Activated CD4-positive, CD25-positive, alpha-beta regulatory T cell treated with anti-CD3 and anti-CD28 coated beads, Interleukin-2, amount 50 U/mL, for 72 hours (primary cell): ENCODE measurements at regions not wholly inside any gene's neighbourhood (a gene's known extent, or its start where the extent isn't known, plus 50 kb on each side); places are given as distances from the start of the nearest gene placed in this dataset.

ENCODE experiments used
- DNase-seq: peaks from one replicate; pipeline ENCODE4 v3.0.0; 2021

DNA sequence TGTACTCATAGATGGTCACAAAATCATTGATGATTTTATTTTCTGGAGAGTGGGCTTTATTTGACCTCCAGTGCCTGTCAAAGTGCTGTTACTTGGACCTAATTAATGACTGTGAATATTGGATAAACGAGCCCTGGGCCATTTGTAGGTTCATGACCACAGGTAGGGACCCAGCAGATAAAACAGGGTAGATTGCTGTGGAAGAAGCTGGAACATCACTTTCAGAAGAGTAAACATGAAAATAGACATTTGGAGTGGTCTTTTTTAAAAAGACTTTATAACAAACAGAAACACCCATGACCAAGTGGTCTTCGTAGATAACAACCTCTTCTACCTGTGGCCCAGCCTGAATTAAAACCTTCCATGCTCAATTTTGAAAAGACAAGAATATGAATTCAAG lies 472.8 kb upstream of the MKI67 start:
- DNase-seq = no peak

DNA sequence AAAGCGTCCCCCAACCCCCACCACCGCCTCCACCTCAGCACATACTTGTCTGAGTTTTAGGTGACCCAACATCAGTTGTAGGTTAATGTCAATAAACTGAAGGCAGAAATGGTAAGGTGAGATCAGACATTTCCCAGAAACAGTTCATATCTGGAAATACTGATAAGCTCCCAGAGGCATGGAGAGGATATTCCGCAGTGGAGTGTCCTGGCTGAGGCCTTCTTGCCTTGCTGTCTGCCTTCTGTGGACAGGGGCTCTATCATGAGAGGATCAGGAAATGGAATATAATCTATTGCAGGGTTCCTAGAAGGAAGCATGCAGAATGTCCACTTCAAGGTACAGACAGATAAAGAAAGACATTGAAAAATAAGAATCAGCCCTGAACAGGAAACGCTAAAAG lies 473.3 kb upstream of the MKI67 start:
- DNase-seq = no peak

DNA sequence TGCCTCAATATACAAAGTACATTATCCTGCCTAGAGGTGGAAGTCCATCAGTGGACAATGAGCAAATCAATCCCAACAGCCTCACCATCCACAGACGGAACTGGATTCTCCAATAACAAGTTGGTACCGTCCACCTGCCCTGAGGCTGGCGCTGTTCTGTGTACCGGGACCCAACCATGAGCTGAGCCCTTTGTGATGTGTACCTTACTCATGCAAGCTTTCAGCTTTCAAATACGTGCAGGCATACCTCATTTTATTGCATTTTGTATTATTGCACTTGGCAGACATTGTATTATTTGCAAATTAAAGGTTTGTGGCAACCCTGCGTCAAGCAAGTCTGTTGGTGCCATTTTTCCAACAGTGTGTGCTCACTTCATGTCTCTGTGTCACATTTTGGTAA lies 476.0 kb upstream of the MKI67 start:
- no peak for DNase-seq

DNA sequence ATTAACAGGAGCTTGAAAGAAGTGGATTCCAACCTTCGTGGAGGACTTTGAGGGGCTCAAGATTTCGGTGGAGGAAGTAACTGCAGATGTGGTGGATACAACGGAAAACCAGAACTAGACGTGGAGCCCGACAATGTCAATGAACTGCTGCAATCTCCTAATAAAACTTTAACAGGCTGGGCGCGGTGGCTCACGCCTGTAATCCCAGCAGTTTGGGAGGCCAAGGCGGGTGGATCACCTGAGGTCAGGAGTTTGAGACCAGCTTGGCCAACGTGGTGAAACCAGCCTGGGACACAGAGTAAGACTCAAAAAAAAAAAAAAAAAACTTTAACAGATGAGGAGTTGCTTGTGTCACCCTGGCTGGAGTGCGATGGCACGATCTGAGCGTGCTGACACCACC lies 477.8 kb upstream of the MKI67 start:
- no peak for DNase-seq

DNA sequence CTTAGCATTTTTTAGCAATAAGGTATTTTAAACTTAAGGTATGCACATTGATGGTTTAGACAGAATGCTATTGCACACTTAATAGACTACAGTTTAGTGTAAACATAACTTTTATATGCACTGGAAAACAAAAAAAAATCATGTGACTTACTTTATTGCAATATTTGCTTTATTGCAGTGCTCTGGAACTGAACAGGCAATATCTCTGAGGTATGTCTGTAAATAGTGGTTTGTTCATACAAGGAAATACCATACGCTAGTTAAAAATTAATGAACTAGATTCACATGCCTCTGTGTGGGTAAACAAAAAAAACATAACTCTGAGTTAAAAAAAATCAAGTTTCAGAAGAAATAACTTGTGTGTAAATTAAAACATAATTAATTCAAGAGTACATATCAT lies 479.0 kb upstream of the MKI67 start:
- no peak for DNase-seq

DNA sequence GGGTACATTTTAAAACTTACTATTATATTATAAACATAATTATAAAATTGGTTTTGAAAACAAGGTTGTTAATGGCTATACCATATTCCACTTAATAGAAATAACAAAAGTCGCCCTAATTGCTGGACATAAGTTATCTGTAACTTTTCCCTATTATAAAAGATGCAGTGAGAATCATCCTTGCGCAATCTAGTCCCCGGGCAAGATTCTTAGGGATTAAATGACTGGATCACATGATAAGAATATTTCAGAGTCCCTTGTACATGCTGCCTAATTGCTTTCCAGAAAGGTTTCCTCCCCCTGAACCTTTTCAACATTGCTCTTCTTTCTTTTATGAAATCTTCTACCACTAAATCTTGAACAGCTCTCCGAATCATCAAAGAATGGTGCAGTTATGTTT lies 479.8 kb upstream of the MKI67 start:
- DNase-seq = no peak

DNA sequence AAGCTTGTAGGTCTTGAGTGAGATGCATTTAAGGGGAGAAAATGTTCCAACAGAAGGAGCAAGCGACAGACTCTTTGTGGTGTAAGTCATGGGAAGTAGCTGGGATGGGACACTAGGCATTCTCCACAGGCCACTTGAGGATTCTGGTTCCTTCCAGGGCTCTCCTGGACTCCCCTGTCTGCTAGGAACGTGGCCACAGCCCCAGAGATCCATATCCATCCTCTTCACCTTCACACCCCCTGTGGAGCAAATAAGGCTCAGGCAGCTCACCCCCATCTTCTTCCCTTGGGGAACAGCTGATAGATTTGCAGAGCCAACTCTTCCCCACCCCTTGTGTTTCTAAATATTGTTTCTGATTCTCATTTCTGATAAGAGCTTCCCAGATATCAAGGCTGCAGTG lies 482.6 kb upstream of the MKI67 start:
- no peak for DNase-seq

DNA sequence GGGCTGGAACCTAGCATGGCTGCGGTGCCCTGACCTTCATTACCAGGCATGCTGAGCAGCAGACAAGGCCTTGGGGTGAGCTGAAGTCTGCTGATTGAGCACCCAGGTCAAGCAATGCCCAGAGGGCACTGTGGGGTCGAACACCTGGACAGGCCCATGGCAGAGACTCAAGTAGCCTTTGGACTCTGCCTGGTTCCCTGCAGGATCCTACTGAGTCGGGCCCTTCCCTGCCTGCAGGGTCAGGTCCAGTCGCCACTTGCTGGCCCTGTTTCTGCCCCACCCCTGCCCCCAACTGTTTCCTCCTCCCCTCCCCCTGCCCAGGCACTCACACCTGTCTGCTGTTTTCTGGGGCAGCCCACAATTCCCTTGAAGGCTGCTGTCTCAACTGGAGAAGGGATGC lies 483.2 kb upstream of the MKI67 start:
- no peak for DNase-seq

DNA sequence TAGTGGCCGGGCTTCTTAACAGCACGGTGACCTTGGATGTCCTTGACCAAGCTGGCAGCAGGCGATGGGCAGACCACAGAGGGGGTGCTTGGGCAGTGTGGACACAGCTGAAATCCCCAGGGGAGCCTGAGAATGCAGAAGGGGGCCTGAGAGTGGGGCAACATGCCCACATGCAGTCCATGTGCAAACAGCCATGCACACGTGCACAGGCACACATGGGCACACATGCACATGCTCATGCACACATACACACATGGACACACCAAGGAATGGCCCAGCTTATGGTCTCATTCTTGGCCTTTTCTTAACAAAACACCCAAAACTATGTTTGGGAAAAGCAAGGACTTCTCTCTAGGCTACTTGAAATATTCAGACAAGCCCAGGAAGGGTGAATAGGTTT lies 483.9 kb upstream of the MKI67 start:
- no peak for DNase-seq

DNA sequence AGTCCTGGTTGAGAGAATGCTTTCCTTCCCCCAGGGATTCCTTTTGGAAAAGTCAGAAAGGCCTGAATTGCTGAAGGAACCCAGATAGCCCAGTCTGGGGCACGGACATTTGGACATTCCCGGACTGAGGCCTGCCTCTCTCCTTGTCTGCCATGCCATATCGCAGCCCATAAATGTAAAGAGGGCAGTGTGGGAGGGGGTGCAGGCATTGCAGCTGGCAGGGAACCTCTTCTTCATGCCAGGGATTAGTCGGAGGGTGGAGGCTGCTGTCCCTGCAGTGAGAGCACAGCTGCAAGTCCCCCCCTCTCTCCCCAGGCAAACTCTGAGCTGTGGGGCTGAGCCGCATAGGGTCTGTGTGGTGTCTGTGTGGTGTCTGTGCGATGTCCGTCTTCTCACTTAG lies 486.0 kb upstream of the MKI67 start:
- no peak for DNase-seq

DNA sequence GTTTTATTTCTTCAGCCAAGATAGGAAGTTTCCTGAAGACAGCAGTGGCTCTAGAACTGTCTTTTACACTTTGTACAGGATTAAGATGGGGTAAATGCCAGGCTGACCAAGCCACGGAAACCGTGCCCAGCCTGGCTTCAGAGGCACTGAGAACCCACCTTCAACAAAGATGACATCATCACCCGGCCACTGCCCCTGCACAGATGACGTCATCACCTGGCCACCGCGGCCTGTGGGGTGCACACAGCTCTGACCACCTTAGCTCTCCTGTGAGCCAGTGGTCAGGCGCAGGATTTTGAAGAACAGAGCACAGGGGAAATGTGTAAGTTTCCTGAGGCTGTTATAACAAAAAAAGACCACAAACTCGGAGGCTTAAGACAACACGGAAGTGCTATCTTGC lies 486.4 kb upstream of the MKI67 start:
- DNase-seq = no peak

DNA sequence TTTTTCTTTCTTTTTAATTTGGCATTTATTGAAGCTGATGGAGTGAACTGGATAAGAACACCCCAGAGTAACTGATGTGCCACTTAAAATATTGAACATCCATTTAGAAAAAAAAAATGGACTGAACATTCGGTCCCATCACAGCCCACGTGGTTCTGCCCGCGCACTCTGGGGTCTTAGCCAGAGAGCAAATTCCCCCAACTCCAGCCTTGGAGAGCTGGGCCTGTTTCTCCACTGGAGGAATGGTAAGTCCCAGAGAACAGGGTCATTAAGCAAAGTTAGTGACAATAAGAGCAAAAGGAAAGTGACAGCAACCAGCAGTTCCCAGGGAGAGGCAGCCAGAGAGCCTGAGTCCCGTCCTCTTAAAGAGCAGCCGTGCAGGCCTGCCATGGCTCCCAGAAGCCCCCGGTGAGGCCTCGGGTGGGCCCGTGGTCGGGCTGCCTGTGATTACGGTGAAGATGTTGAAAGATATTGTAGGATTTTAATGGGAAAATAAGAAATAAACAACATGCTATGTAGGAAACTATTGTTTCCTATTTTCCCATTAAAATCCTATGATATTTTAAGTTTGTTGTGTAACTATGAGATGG lies 487.9 kb upstream of the MKI67 start:
- no peak for DNase-seq

DNA sequence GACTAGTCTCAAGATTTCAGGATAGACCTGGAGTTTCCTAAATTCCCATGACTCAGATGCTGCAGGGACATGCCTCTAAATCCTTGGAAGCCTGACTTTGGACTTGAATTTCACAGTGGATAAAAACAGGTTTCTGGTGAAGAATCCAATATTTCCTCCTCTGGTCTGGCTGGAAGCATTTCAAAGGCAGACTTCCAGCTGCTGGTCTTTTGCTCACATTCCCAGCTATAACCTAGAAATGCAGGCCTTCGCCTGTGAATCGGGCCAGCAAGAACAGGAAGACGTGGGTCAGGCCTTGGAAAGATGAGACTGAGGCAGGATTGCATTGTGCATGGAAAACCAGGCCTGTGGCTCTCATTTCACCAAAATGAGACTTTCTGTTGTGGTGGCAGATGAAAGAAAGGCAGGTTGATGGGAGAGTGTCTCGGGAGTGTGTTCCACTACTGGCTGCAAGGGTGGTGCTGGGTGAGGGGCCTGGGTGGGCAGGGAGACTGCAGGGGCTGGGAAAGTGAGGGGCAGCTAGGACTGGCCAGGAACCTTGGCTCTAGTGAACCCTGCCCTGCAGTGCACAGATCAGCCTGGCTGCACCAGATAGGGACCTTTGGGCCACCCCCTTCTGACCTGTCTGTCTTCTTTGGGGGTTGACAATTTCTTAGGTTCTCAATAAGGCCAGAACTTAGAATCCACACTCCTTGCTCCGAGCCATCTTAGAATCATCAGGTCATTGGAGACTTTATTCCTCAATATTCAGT lies 488.8 kb upstream of the MKI67 start:
- no peak for DNase-seq

DNA sequence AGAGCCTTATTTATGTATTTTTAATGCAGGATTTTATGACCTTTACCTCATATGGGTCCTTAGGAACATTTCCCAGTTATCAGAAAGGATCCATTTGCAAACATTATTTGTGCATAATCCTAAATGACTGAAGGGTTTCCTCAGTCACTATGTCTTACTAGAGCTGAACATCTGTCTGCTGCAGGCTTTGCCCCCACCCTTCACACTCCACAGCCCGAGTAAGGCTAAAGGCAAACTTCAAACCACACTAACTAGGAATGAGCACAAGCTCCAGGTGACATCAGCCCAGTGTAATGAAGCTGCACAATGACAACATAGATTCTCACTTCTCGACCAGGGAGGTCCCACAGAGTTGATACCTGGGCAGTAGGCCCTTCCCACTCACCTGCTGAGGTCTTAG lies 491.3 kb upstream of the MKI67 start:
- no peak for DNase-seq

DNA sequence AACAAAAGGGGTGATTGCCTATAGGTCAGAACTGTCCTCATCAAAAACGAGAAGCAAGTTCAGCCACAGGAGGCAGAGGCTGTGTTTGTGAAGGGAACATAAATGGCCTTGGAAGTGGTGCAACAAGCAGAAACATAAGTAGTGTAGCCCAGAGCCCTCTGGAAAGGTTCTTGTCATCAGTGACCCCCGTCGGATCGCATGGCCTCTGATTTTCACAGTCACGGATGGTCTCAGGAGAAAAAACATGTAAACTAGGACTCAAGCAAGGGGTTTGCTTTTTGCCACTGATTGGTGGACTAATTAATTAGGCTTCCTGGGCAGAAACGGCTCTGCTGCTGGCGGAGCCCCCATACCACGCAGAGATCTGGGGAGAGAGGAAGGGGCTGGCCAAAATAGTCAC lies 496.5 kb upstream of the MKI67 start:
- DNase-seq = no peak

DNA sequence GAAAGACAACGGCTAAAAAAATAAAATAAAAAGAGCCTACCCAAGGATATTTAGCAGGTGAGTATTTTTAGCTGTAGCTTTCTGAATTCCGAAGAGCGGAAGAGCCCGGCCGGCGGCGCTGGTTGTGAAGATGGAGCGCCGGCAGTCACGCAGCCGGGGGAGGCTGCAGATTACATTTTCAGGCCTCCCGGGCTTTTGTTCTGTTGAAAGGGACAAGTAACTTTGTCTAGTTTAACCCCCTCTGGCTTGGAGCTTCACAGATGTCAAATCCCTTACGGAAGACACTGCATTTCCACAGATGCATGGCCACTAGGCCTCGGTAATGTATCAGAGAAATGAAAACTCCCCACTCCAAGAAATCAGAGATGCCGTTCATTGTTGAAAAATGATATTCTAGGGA lies 497.6 kb upstream of the MKI67 start:
- DNase-seq = no peak

DNA sequence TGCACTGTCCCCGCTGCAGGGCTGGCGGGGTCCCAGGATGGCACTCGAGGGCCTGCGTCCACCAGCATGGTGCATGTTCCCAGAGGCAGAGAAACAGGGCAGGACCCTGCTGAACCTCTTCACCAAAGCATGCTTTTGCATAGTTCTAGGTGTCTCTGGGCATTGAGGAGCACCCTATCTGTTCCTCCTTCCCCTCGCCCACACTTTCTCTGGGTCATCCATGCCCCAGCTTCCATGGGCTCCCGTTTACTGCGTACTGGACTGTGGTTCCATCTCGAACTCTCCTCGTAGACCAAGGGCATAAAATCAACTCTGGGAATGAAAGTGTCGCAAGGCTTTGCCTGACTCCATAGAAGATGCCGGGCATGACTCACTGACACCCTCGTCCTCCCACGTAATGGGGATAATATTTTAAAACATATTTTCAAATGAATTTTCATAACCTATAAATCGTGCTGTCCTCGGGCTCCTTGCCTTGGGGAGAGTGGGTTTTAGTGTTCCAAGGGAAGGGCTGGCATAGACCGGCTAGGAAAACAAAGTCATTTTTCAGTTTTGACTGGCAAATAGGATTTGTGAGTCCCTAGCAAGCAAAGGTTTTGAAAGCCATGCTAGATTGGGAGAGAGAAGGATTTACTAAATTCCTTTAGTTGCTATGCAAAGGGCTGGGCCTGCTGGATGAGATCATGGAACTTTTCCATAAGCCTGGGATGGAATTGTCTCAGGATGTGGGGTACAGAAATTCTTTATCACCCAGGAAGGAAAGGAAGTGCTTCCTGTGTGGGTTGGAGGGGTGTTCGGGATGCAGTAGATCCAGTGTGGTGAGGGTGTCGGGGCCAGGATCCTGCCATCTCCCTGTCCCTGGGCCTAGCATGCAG lies 498.7 kb upstream of the MKI67 start:
- DNase-seq = no peak

DNA sequence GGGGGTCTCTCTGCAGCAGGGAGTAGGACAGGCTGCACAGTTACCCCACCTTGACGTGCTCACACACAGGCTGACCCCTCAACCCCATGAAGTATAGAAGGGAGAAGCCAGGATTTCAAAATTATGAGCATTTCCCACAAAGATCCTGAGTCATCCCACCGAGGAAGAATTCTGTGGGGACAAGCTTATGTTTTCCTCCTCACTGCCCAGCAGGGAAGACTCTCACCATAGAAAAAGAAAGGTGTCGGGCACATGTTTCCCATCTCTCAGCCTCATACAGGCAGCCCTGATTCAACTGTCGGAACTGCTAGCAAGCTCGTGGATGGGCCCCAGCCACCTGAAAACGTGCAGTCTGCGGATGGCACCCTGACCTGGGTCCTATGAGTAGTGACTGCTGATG lies 499.7 kb upstream of the MKI67 start:
- DNase-seq = no peak

DNA sequence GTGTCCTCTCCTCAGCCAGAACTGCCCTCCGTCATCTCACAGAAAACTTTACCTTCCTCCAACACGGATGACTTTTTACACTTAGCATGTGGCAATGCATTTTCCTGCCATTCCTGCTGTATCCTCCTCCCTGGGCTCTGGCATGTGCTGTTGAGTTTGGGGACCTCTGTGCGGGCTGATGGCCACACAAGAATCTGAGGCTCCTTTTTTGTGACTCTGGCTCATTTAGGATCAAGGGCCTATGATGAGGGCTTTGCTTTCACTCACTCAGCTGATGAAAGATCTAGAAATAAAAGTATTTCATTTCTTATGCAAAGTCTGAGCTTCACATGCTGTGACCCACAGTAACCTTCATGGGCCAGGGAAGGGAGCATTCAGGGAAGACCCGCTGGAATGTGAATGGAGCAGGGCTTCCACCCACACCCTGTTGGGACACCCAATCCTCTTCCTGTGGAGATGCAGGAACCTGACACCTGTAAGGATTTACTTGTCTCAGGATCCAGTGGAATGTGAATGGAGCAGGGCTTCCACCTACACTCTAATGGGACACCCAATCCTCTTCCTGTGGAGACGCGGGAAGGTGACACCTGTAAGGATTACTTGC lies 500.3 kb upstream of the MKI67 start:
- DNase-seq = no peak

DNA sequence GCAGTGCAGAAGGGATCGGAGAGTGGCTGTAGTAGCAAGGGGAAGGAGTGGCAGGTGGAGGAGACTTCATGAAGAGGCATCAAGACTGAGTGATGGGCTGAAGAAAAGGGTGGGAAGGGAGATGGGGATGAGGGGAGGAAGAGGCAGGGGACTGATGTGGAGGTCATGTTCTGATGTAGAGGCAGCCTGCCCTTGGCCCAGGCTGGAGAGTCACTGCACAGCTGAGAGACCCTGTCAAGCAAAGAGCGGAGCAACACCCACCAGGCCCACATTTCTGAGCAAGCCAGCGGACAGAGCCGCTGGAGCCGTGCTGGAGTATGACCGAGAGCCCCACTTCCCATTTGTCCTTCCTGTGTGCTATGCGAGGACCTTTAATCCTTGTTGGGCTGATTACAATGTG lies 501.6 kb upstream of the MKI67 start:
- DNase-seq = no peak

DNA sequence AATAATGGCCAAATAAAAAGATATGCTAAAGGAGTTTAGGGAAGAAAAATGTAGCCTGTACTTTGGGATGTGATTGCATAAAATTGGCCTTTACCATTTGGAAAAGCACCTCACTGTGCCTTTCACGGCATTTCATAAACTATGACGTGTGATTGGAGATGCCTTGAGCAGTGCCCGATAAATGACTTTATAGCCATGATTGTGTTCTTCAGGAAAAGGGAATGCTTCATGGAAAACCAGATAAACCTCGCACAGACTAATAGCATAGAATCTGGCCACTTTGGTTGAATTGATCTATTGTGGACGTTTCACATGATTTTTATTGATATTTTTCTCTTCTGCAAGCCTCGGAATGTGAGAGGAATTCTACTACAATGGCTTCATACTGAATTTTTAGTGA lies 502.0 kb upstream of the MKI67 start:
- no peak for DNase-seq

DNA sequence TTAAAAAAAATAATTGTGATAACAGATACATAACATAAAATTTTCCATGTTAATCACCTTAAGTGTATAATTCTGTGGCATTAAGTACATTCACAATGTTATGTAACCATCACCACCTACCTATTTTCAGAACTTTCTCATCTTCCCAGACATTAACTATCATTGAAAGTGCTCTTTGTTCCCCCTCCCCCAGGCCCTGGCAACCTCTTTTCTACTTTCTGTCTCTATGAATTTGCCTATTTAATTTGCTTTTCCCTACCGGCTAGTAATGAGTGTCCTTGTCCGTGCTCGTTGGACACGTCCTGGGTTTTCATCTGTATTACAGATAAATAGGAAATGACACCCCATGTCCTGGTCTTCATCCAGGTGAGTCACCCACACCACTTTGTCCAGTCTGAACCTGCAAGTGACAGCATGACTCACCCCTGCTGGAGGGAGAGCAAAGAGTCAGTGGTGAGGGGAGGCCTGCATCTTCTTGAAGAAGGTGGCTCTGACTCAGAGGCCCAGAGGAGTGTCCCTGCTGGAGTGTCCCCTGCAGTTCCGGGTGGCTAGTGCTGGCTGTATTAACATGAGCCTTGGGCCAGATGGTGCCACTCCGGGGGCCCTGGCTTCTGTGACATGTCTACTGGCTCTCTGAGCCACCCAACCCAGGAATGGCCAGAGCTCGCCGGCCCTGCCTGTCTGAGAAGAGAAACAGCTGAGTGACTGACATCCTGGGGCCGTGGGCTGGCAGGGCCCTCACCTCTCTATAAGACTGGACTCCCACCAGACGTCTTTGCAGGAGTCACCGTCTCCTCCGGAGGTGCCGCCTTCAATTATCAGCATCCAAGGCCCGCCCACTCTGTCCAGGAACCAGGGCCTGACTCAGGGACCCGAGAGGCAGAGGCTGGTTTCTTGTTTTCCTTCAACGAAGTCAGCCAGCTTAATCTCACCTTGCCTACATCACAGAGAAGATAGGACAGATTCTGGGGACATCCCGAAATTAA lies 503.2 kb upstream of the MKI67 start:
- DNase-seq = no peak
